Effector CD8-positive, alpha-beta T cell (primary cell): ENCODE measurements at regions not wholly inside any gene's neighbourhood (a gene's known extent, or its start where the extent isn't known, plus 50 kb on each side); places are given as distances from the start of the nearest gene placed in this dataset.
"Not testable (repeated sequence)": the region's sequence is repeated elsewhere in the genome, so short reads cannot be mapped to it uniquely, and the experiment has no call there.

Experiments used
- DNase-seq: peaks from one replicate; lab custom pipeline; 2025; lab: John Stamatoyannopoulos, UW

DNA sequence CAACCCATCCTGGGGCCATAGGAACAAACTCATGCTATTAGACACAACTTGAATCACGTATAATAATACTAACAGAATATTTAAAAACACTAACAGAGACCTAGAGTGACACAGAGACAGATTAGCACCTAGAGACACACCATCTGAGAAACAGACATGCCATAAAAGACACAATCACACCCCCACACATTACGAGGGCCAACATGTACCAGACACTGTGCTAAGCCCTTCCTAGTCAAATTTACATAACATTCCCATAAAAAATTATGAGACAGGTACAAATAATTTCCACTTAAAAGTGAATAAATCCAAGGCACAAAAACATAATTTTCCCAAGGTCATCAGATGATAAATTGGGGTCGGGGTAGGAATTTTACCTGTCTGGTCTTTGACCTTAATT, 141.1 kb upstream of the PRSS16 start:
- DNase-seq = no peak

GRCh38 chr6:27111743-27112142, 135.8 kb upstream of the PRSS16 start:
- no peak for DNase-seq

DNA sequence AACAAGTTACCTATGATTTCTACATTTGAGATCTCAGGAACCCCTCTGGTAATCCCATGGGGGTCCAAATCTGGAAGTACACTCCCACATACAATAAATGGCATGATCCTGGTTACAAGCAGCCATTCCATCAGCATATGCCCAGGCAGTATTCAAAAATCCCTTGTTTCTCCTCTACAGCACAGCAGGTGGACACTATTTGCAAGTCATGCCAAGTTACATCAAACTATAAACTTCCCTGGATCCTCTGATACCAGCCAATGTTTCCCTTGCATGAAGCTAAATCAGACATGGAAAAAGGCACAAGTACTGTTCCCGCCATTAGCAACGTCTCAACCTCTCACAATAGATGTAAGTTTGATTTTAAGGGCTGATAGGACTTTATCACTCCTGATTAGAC, 134.5 kb upstream of the PRSS16 start:
- no peak for DNase-seq

DNA sequence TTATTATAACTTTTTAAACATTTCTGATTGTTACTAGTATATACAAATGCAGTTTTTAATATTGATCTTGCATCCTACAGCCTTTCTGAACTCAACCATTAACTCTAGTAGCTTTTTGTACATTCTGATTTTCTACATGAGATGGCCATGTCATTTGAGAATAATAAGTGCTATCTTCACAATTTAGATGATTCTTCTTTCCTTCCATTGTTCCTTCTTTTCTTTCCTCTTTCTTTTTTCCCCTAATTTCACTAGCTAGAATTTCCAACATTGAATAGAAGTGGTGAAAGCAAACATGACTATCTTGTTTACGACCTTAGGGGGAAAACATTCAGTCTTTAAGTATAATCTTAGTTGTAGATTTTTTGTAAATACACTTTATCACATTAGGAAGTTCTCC, 128.2 kb upstream of the PRSS16 start:
- DNase-seq = no peak

DNA sequence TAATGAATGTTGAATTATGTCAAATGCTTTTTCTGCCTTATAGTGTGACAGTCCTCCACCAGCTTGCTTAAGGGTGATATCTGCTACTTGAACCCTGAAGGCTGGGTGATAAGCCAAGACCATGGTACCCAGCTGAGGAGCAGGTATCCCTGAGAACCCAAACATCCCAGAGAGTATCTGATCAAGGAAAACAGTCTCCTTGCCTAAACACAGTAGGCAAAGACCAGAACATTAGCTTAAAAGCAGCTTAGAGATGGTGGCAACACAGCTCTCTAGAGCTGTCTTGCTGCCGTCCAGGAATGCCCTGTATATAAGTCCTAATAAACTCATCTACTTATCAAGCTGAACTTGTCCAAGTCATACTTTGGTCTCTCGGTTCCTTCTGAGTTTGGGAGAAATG, 127.7 kb upstream of the PRSS16 start:
- no peak for DNase-seq

DNA sequence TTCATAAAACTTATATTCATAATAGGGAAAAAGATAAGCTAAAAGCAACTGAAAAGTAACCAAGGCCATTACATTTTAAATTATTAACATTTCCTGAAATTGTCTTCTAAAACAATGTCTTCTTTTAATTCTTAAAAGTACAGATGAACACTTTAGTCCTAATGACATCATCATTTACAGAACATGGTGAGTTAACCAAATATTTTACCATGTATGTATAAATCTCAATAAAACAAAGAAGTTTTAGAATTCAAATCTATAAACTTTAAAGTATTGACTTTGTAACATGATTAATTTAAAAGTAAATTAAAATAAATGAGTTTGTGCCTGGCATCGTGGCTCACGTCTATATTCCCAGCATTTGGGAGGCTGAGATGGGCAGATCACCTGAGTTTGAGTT, 125.9 kb upstream of the PRSS16 start:
- no peak for DNase-seq

DNA sequence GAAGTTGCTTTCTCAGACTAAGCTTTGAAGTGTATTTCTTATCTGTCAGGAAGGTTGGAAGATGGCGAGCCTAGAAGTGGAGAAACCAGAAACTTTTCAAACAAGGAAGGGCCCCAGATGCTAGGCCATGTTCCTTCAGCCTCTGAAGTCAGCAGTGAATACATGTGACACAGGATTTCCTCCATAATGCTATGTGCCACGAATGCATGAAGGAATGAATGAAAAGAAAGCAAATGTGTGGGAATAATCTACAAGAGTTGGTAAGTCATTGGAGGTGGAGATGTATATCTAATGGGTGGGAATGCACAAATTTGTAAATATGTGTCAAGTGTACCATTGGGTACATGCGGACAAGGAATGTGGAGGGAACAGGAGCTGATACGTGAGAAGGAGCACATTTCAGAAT, 123.2 kb upstream of the PRSS16 start:
- no peak for DNase-seq

DNA sequence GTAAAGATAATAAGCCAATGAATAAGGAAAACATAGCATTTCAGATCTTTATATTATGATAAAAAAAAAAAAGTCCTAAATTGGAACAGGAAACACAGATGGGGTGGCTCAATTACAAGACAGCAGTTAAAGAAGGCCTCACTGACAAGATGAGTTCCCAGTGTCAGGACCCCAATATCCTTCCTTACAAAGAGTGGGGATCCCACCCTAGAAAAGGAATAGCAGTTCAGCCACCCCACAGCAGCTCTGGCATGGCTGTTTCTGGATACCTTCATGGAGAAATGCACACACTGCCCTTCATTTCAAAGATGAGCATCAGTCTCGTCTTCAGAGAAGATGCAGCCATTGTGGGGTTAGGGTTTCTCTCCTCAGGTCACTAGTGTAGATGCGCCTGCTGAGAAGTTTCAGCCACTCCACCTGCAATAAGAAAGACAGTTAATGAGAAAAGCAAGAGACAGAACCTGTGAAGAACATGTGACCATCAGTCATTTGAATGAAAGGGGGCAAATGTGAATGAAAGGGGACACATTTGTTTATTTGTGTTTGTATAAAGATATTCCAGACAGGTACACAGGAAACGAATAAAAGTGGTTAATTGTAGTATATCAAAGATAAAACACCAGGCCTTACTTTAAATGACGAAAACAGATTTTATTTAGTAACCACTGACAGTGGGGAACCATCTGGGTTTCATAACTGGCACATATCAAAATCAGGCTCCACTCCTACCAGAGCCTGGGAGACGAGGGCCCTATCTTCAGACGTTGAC, 121.3 kb upstream of the PRSS16 start:
- DNase-seq = no peak

- peak; percentile 65 for DNase-seq
Observed at GRCh38 chr6:27126815-27127537, 120.5 kb upstream of the PRSS16 start.

GRCh38 chr6:27127874-27128273, 119.6 kb upstream of the PRSS16 start:
- DNase-seq = not testable (repeated sequence)

DNA sequence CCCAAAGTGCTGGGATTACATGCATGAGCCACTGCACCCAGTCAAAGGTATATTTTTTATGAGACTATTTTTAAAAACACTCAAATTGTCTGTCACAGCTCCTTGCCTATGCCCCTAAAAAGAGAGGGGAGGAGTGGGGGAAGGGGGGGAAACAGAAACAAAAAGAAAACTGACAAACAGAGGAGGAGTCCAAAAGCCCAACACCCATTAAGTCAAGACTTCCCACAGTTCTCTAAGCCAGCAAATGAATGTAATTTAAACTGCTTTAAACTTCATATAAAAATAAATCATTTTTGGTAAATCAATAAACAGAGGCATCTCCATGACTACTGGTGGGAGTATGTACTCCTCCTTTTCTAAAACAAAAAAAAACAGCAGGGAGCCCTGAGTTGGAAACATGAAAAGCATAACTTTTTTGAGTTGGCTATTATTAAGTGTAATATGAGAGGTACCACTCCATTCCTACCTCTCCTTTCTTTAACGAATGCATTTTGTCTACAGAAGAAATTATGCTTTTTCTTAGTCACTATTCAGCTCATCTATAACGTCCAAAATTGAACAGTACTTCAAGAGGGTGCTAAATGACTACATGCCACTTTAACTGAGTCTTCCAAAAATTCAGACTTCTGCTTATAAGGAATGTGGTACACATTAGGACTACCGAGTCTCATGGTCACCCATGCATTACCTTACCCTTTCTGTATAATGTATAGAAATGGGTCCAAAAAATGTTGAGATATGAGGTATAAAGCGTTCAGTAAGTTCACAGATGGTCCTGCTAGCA, 119.0 kb upstream of the PRSS16 start:
- DNase-seq = no peak

DNA sequence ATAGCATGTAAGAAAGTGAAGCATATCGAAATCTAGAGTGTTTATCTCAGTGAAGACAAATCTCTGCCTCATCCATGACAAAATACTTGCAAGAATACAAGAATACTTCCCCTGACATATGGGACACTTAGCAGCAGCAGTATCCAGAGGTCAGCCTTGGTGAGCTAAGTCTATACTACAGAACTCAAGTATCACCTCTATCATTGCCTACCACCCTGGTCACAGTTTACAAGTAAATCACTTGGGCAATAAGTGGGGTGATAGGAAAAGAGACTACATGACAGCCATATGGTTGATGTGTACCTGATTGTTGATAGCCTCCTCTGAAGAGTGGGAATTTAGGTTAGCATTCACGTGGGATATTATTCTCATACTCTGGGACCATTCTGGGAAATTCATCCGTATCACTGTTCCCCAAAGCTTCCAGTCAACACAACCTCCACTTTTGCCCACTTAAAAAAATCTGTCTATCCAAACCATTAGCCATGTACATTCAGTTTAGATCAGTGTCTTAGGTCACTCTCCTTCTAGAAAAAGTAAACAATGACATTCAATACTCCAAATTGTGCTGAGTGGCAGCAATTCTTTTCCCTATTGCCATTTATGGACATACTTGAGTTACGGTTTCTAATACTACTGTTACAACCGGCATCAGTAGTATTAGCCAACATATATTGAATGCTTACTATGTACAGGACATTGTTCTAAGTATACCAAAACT, 118.2 kb upstream of the PRSS16 start:
- no peak for DNase-seq

- no peak for DNase-seq
Observed at GRCh38 chr6:27129917-27130316, 117.6 kb upstream of the PRSS16 start.

DNA sequence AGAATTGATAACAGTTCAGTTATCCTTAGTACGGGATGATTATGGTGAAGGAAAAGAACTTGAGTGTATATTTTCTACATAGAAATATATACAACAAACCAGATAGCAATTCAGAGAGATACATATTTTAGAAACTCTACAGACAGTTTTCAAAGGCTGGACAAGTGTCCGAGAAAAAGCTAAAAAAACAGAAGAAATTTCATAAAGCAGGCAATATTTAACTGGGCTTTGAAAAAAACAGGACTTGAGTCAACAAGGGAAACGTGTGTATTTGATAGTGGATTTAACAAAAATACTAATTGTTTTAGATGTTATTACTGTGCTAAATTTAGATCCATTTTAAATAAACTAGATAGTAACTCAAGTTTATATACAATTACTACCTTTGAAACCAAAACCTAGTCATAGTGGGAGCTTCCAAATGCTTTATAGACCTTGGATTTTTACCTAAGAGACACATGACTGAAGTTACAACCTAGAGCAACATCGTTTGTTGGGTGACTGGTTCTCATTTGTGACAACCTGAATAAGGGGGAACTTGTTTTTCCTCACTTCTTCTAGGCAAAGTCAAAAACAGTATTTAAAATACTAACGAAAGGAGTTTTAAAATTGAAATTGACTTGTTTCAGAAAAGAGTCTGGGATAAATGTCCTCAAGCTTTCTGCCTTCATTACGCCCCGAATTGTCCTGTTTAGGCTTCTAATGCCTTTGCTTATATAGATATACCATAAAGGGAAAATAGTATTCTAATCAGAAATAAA, 116.7 kb upstream of the PRSS16 start:
- no peak for DNase-seq

GRCh38 chr6:27132282-27132531, 115.3 kb upstream of the PRSS16 start:
- not testable (repeated sequence) for DNase-seq

DNA sequence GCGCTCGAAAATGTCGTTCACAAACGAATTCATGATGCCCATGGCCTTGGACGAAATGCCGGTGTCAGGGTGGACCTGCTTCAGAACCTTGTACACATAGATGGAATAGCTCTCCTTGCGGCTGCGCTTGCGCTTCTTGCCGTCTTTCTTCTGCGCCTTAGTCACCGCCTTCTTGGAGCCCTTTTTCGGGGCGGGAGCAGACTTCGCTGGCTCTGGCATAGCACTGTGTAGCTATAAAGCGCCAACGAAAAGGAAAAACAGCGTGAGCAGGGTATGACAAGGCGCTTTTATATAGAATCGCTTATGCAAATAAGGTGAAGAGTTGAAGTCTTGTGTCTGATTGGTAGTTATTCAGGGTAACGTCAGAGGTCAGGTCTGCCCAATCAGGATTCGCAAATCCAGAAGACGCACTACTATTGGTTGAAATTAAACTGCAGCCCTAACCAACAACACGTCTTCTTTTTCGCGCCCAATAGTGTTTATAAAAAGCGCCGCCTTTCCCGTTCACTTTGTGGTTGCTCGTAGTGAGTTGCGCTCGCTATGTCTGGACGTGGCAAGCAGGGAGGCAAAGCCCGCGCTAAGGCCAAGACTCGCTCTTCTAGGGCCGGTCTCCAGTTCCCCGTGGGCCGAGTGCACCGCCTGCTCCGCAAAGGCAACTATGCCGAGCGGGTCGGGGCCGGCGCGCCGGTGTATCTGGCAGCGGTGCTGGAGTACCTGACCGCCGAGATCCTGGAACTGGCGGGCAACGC, 114.8 kb upstream of the PRSS16 start:
- peak; percentile 93 for DNase-seq

DNA sequence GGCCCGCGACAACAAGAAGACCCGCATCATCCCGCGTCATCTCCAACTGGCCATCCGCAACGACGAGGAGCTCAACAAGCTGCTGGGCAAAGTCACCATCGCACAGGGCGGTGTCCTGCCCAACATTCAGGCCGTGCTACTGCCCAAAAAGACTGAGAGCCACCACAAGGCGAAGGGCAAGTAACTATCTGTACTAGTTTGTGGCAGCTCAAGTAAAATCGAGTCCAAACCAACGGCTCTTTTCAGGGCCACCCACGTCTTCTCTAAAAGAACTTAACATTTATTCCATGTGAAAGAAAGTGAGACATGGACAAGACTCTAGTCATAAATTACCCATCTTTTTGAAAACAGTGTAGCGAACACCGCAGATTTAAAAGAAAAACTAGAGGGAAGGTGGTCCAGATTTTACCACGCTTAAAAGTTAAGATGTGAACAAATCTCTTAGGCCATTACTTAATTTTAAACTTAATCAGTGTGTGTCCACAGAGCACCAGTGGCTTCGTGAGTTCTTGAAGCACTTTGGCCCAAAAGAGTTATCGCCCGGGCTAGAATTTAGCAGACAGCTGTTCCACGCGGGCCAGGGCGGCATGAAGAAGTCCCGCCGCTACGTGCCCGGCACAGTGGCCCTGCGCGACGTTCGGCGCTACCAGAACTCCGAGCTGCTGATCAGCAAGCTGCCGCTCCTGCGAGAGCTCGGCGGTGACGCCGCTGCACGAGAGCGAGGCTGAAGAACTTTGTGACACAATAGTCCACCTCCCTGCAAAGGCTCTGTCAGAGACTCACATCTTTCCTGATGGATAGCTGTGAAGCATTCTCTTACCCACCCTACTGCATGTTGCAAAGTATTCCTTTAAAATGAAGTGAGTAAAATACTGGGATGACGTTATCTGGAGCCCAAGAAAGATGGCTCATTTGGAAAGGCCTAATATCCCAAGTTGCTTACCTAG, 113.9 kb upstream of the PRSS16 start:
- peak; percentile 12 for DNase-seq

DNA sequence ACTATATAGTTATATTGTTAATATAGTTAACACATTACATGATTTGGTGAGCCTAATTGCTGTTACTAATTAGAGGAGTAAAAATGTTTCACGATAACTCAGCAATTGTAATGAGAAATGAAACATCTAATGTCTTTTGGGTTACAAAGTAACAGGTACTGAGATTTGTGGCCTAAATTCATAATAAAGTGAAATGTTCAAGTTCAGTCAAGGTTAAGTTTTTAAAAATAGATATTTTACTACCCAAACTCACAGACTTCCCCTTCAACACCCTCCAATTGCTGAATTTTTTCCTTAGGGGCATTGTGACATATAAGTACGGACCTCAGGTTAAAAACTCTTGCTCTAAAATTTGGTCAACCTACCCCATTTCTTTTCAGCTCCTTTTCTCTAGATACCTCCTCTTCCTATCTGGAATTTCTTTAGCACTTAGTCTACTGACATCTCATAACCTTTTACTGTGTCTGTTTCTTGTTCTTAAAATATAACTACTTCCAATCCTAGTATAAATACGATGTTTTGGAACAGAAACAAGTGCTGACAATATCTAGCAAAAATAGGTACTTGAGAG, 112.3 kb upstream of the PRSS16 start:
- DNase-seq = no peak

DNA sequence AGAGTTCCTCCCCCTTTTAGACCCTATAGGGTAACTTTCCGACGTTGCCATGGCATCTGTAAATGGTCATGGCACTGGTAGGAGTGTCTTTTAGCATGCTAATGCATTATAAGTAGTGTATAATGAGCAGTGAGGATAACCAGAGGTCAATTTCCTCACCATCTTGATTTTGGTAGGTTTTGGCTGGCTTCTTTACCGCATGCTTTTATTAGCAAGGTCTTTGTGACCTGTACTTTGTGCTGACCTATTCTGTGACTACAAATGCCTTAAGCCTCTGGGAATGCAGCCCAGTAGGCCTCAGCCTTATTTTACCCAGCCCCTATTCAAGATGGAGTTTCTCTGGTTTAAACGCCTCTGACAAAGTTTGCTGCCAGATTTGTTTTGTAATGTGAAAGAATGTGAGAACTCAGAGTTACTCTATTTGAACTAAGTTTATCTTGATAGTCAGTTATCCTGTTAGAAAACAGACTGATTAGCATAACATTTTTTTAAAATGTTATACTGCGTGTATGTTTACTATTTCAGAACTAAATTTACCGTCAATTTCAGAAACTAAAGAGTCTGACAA, 111.3 kb upstream of the PRSS16 start:
- DNase-seq = no peak
